Thyroid gland (tissue), 4 donors: ENCODE measurements at regions not wholly inside any gene's neighbourhood (a gene's known extent, or its start where the extent isn't known, plus 50 kb on each side); places are given as distances from the start of the nearest gene placed in this dataset.

ENCODE experiments used
- POLR2A ChIP-seq, 2 donors: fragments of 450-650 bp; IDR thresholded peaks; one replicate each; pipeline ENCODE4 v1.6.1; 2017; ENCODE audit warnings: antibody characterized with exemption in 2 of 2, mild to moderate bottlenecking in 2 of 2, moderate library complexity in 1 of 2
- TF ChIP-seq, protein P1 (sequence below), 6 experiments: fragments of 200-600 bp in 3 of 6; fragments of 450-650 bp in 3 of 6; sonication (generic) in 3 of 6; IDR thresholded peaks; one replicate each; pipeline ENCODE4 v1.5.1; 2016 to 2019; ENCODE audit warnings: antibody characterized with exemption in 6 of 6, mild to moderate bottlenecking in 2 of 6, inconsistent platforms in 1 of 6, moderate library complexity in 1 of 6

DNA sequence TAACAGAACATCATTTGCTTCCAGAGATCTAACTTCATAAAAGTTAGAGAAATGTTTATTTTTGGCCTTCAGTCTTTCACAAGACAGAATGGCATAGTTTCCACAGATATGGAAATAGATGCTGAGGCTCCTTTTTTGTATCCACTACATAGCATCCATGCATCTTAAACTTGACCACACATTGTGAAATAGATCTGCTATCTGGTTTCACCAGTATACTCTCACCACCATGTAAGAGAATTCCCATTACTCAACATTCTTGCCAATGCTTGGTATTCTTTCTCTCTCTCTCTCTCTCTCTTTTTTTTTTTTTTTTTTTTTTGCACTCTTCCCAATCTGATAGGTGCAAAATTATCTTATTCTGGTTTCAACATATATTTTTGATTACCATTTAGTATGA is 52.1 kb upstream of the PRMT6 start:
- no peak for TF ChIP-seq POLR2A (IDR thresholded peaks at IDR 0.05)
- TF ChIP-seq, protein P1, sequence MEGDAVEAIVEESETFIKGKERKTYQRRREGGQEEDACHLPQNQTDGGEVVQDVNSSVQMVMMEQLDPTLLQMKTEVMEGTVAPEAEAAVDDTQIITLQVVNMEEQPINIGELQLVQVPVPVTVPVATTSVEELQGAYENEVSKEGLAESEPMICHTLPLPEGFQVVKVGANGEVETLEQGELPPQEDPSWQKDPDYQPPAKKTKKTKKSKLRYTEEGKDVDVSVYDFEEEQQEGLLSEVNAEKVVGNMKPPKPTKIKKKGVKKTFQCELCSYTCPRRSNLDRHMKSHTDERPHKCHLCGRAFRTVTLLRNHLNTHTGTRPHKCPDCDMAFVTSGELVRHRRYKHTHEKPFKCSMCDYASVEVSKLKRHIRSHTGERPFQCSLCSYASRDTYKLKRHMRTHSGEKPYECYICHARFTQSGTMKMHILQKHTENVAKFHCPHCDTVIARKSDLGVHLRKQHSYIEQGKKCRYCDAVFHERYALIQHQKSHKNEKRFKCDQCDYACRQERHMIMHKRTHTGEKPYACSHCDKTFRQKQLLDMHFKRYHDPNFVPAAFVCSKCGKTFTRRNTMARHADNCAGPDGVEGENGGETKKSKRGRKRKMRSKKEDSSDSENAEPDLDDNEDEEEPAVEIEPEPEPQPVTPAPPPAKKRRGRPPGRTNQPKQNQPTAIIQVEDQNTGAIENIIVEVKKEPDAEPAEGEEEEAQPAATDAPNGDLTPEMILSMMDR (IDR thresholded peaks at IDR 0.05): no peak
